ENCODE measurements at regions not wholly inside any gene's neighbourhood (a gene's known extent, or its start where the extent isn't known, plus 50 kb on each side); places are given as distances from the start of the nearest gene placed in this dataset.

- Histone ChIP-seq H3K36me3 (replicated peaks; ENCODE audit: insufficient read depth, low read depth) (no peaks in the 10 kb centered on the region), H3K79me2 (no peaks in the 10 kb centered on the region), H3K27me3 (no peaks in the 10 kb centered on the region), H3K9me3 (ENCODE audit: low read depth) (no peaks in the 10 kb centered on the region), H3K4me2 (no peak overlapping the region), H3K4me1 (ENCODE audit: insufficient read depth) (no peaks in the 10 kb centered on the region), H3K4me3 (no peak overlapping the region), H2AFZ (no peak overlapping the region), H3K27ac (no peak overlapping the region), H4K20me1 (ENCODE audit: insufficient read depth, poor library complexity, severe bottlenecking) (no peaks in the 10 kb centered on the region), H3K9me2 (replicated peaks; ENCODE audit: insufficient read depth) (no peaks in the 10 kb centered on the region)
- WGBS (ENCODE audit: low lambda C conversion rate, missing lambda C conversion rate), result 92% methylated on average over 6 of the region's 6 CpGs
- TF ChIP-seq CTCF (IDR thresholded peaks at IDR 0.05; ENCODE audit: poor library complexity) (no peak), EZH2 (IDR thresholded peaks at IDR 0.05; ENCODE audit: borderline replicate concordance) (no peak), EZH2phosphoT487 (IDR thresholded peaks at IDR 0.05; ENCODE audit: low read depth, severe bottlenecking, unreplicated experiment) (no peak)
- DNase-seq (ENCODE audit: low spot score), result no peak
These were observed 138.5 kb upstream of the QRFPR start for GRCh38 chr4:121519236-121519838.

- TF ChIP-seq CTCF (IDR thresholded peaks at IDR 0.05; ENCODE audit: poor library complexity) (no peak), EZH2phosphoT487 (IDR thresholded peaks at IDR 0.05; ENCODE audit: low read depth, severe bottlenecking, unreplicated experiment) (no peak), EZH2 (IDR thresholded peaks at IDR 0.05; ENCODE audit: borderline replicate concordance) (no peak)
- Histone ChIP-seq H3K9me3 (ENCODE audit: low read depth) (no peaks in the 10 kb centered on the region), H4K20me1 (ENCODE audit: insufficient read depth, poor library complexity, severe bottlenecking) (no peaks in the 10 kb centered on the region), H3K36me3 (replicated peaks; ENCODE audit: insufficient read depth, low read depth) (no peaks in the 10 kb centered on the region), H3K27ac (no peak overlapping the region), H3K4me2 (no peak overlapping the region), H3K4me1 (ENCODE audit: insufficient read depth) (no peaks in the 10 kb centered on the region), H3K27me3 (no peaks in the 10 kb centered on the region), H3K4me3 (no peak overlapping the region), H3K9me2 (replicated peaks; ENCODE audit: insufficient read depth) (no peaks in the 10 kb centered on the region), H2AFZ (no peak overlapping the region), H3K79me2 (no peaks in the 10 kb centered on the region)
- WGBS (ENCODE audit: low lambda C conversion rate, missing lambda C conversion rate), result 81% methylated on average over 2 of the region's 2 CpGs
- DNase-seq (ENCODE audit: low spot score), result no peak
These were observed 136.4 kb upstream of the QRFPR start for GRCh38 chr4:121517241-121517640.

GRCh38 chr4:121514443-121514842 is 133.6 kb upstream of the QRFPR start:
- WGBS (ENCODE audit: low lambda C conversion rate, missing lambda C conversion rate), result 70% methylated on average over 10 of the region's 10 CpGs
- H3K27me3 ChIP-seq, result no peaks in the 10 kb centered on the region
- TF ChIP-seq EZH2phosphoT487 (IDR thresholded peaks at IDR 0.05; ENCODE audit: low read depth, severe bottlenecking, unreplicated experiment), result no peak
- TF ChIP-seq EZH2 (IDR thresholded peaks at IDR 0.05; ENCODE audit: borderline replicate concordance), result no peak
- no peak for TF ChIP-seq CTCF (IDR thresholded peaks at IDR 0.05; ENCODE audit: poor library complexity)

More at GRCh38 chr4:121514443-121514842, 133.6 kb upstream of the QRFPR start:
- no peak overlapping the region for H3K4me2 ChIP-seq
- H3K27ac ChIP-seq, result no peak overlapping the region
- DNase-seq (ENCODE audit: low spot score), result no peak
- H2AFZ ChIP-seq, result no peak overlapping the region
- no peaks in the 10 kb centered on the region for H3K4me1 ChIP-seq (ENCODE audit: insufficient read depth)
- H3K9me3 ChIP-seq (ENCODE audit: low read depth), result no peaks in the 10 kb centered on the region
- H3K79me2 ChIP-seq, result no peaks in the 10 kb centered on the region
- H3K4me3 ChIP-seq, result no peak overlapping the region
- H3K9me2 ChIP-seq (replicated peaks; ENCODE audit: insufficient read depth), result no peaks in the 10 kb centered on the region
- no peaks in the 10 kb centered on the region for H4K20me1 ChIP-seq (ENCODE audit: insufficient read depth, poor library complexity, severe bottlenecking)
- no peaks in the 10 kb centered on the region for H3K36me3 ChIP-seq (replicated peaks; ENCODE audit: insufficient read depth, low read depth)
